Calu3 (cell line): ENCODE measurements at regions not wholly inside any gene's neighbourhood (a gene's known extent, or its start where the extent isn't known, plus 50 kb on each side); places are given as distances from the start of the nearest gene placed in this dataset.

Experiments used
- BruUV-seq: library from RNA; stranded (reverse); fragments of 400-500 nt; replicated peaks from 2 replicates; lab custom pipeline; 2021; lab: Mats Ljungman, UMichigan
- CTCF ChIA-PET: fragments of 300-600 bp; sonication (Branson Sonifier 250); formaldehyde crosslinking; loops from one replicate; lab custom pipeline; 2022; ENCODE audit warnings: antibody characterized with exemption; lab: Charles Lee
- DNase-seq: peaks from one replicate; pipeline ENCODE4 v3.0.0; 2022
- H3K27ac Mint-ChIP-seq: one replicate; pipeline ENCODE4 v1.8.0; 2022; ENCODE audit warnings: mixed read lengths; ENCODE audit not compliant: unreplicated experiment
- H3K27me3 Mint-ChIP-seq: one replicate; pipeline ENCODE4 v1.8.0; 2022; ENCODE audit warnings: mixed read lengths; ENCODE audit not compliant: unreplicated experiment
- H3K36me3 Mint-ChIP-seq: one replicate; pipeline ENCODE4 v1.8.0; 2022; ENCODE audit warnings: mild to moderate bottlenecking, moderate library complexity, mixed read lengths; ENCODE audit not compliant: insufficient read depth, unreplicated experiment
- H3K4me1 Mint-ChIP-seq: one replicate; pipeline ENCODE4 v1.8.0; 2022; ENCODE audit warnings: mild to moderate bottlenecking, low read depth, mixed read lengths; ENCODE audit not compliant: unreplicated experiment
- H3K4me3 Mint-ChIP-seq: one replicate; pipeline ENCODE4 v1.8.0; 2022; ENCODE audit warnings: mild to moderate bottlenecking, low read depth, moderate library complexity, mixed read lengths; ENCODE audit not compliant: unreplicated experiment
- H3K9me3 Mint-ChIP-seq: one replicate; pipeline ENCODE4 v1.8.0; 2022; ENCODE audit warnings: low read depth, mixed read lengths; ENCODE audit not compliant: unreplicated experiment
- CTCF ChIP-seq: fragments of 200-600 bp; IDR thresholded peaks from one replicate; pipeline ENCODE4 v1.8.0; 2022; ENCODE audit warnings: antibody characterized with exemption; ENCODE audit not compliant: unreplicated experiment
- intact Hi-C: fragments of 100-400 bp; cut with micrococcal nuclease; formaldehyde crosslinking; loops from one replicate; pipeline ENCODE4 v1.10.0; 2022; ENCODE audit not compliant: unreplicated experiment

- no peak for DNase-seq
- CTCF ChIA-PET = no interaction called here
- Mint-ChIP-seq H3K4me1 (no peaks in the 10 kb centered on the region), H3K27me3 (no peaks in the 10 kb centered on the region), H3K9me3 (peaks cover 3% of the 10 kb centered on the region), H3K4me3 (no peak overlapping the region), H3K27ac (no peak overlapping the region), H3K36me3 (no peaks in the 10 kb centered on the region)
- BruUV-seq = no TSS peak
- intact Hi-C loops = no loop called here
- no peak for TF ChIP-seq CTCF
These were observed 843.1 kb downstream of the KCNT2 start for GRCh38 chr1:195765099-195765498.

- no peak for TF ChIP-seq CTCF
- intact Hi-C loops = no loop called here
- H3K36me3 Mint-ChIP-seq = no peaks in the 10 kb centered on the region
- H3K4me3 Mint-ChIP-seq = no peak overlapping the region
- H3K4me1 Mint-ChIP-seq = no peaks in the 10 kb centered on the region
- CTCF ChIA-PET = no interaction called here
- no peaks in the 10 kb centered on the region for H3K27me3 Mint-ChIP-seq
- no peak overlapping the region for H3K27ac Mint-ChIP-seq
- H3K9me3 Mint-ChIP-seq = peaks cover 3% of the 10 kb centered on the region
- no TSS peak for BruUV-seq
- no peak for DNase-seq
These were observed 844.3 kb downstream of the KCNT2 start for GRCh38 chr1:195763907-195764374.

GRCh38 chr1:195763146-195763906 is 844.9 kb downstream of the KCNT2 start:
- BruUV-seq = no TSS peak
- Mint-ChIP-seq H3K4me3 (no peak overlapping the region), H3K36me3 (no peaks in the 10 kb centered on the region), H3K9me3 (peaks cover 3% of the 10 kb centered on the region), H3K4me1 (no peaks in the 10 kb centered on the region), H3K27me3 (no peaks in the 10 kb centered on the region), H3K27ac (no peak overlapping the region)
- intact Hi-C loops = no loop called here
- no peak for TF ChIP-seq CTCF
- CTCF ChIA-PET = no interaction called here
- no peak for DNase-seq

GRCh38 chr1:195761104-195761503 is 847.1 kb downstream of the KCNT2 start:
- DNase-seq = no peak
- no peak for TF ChIP-seq CTCF
- no TSS peak for BruUV-seq
- no peaks in the 10 kb centered on the region for H3K9me3 Mint-ChIP-seq
- CTCF ChIA-PET = no interaction called here
- no peak overlapping the region for H3K4me3 Mint-ChIP-seq
- intact Hi-C loops = no loop called here
- no peaks in the 10 kb centered on the region for H3K27me3 Mint-ChIP-seq
- H3K4me1 Mint-ChIP-seq = no peaks in the 10 kb centered on the region
- no peaks in the 10 kb centered on the region for H3K36me3 Mint-ChIP-seq
- no peak overlapping the region for H3K27ac Mint-ChIP-seq
